Mesothelial cell of epicardium (in vitro differentiated cells): ENCODE measurements at regions not wholly inside any gene's neighbourhood (a gene's known extent, or its start where the extent isn't known, plus 50 kb on each side); places are given as distances from the start of the nearest gene placed in this dataset.

Experiments used
- DNase-seq, 2 experiments: peaks; one replicate each; pipeline ENCODE4 v3.0.0; 2021; ENCODE audit warnings: low spot score in 2 of 2; ENCODE audit not compliant: unreplicated experiment in 2 of 2
- H3K27ac Mint-ChIP-seq: 2 replicates; pipeline ENCODE4 v1.8.0; 2021; ENCODE audit warnings: mixed read lengths
- H3K27me3 Mint-ChIP-seq: 2 replicates; pipeline ENCODE4 v1.8.0; 2021; ENCODE audit warnings: low read depth, mixed read lengths
- H3K36me3 Mint-ChIP-seq: 2 replicates; pipeline ENCODE4 v1.8.0; 2021; ENCODE audit warnings: mixed read lengths
- H3K4me1 Mint-ChIP-seq: 2 replicates; pipeline ENCODE4 v1.8.0; 2021; ENCODE audit warnings: mixed read lengths
- H3K4me3 Mint-ChIP-seq: 2 replicates; pipeline ENCODE4 v1.8.0; 2021; ENCODE audit warnings: mild to moderate bottlenecking, moderate library complexity, mixed read lengths
- H3K9me3 Mint-ChIP-seq: 2 replicates; pipeline ENCODE4 v1.8.0; 2021; ENCODE audit warnings: mixed read lengths
- TF ChIP-seq, protein P1 (sequence below): fragments of 200-600 bp; sonication (generic); IDR thresholded peaks from one replicate; pipeline ENCODE4 v1.5.0; 2021; ENCODE audit warnings: antibody characterized with exemption; ENCODE audit not compliant: unreplicated experiment

DNA sequence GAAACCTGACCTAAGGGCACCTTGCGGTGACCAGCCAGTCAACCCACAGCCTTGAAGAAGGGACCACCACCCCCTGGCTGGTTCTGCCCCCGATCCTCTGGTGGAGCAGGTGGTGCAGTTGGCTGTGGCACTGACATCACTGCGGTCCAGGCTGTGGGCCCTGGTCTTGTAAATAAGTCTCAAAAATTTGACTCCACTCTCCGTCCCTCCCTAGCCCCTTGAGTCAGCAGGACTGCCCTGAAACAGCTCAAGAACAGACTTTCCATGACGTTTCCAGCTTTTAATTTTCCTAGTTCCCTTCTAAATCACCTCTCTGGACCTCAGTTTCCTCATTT lies 134.8 kb upstream of the BOD1 start:
- Mint-ChIP-seq H3K27ac (no peak overlapping the region), H3K4me3 (no peak overlapping the region), H3K36me3 (no peaks in the 10 kb centered on the region), H3K9me3 (peaks cover 5% of the 10 kb centered on the region), H3K4me1 (peaks cover 22% of the 10 kb centered on the region), H3K27me3 (no peaks in the 10 kb centered on the region)
- TF ChIP-seq, protein P1, sequence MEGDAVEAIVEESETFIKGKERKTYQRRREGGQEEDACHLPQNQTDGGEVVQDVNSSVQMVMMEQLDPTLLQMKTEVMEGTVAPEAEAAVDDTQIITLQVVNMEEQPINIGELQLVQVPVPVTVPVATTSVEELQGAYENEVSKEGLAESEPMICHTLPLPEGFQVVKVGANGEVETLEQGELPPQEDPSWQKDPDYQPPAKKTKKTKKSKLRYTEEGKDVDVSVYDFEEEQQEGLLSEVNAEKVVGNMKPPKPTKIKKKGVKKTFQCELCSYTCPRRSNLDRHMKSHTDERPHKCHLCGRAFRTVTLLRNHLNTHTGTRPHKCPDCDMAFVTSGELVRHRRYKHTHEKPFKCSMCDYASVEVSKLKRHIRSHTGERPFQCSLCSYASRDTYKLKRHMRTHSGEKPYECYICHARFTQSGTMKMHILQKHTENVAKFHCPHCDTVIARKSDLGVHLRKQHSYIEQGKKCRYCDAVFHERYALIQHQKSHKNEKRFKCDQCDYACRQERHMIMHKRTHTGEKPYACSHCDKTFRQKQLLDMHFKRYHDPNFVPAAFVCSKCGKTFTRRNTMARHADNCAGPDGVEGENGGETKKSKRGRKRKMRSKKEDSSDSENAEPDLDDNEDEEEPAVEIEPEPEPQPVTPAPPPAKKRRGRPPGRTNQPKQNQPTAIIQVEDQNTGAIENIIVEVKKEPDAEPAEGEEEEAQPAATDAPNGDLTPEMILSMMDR: no peak
- no peak for DNase-seq

DNA sequence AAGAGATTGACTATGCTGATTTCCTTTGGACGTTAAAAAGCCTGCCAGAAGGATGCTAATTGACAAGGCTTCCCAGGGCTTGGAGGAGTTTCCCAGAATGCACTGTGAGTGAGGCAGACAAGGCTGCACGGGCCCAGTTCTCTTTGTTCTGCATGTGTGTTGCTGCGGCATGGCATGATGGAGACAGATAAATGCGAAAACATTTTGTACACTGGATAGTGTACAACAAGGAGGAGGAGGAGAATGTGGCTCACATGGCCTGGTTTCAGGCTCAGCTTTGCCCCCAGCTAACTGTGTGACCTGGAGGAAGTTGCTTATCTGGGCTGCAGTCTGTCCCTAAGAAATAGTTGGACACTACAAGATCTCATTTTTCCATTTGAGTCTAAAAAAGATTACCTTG lies 135.5 kb upstream of the CPEB4 start:
- H3K27ac Mint-ChIP-seq: peak overlapping the region; percentile 88
- TF ChIP-seq, protein P1: no peak
- H3K36me3 Mint-ChIP-seq: no peaks in the 10 kb centered on the region

DNA sequence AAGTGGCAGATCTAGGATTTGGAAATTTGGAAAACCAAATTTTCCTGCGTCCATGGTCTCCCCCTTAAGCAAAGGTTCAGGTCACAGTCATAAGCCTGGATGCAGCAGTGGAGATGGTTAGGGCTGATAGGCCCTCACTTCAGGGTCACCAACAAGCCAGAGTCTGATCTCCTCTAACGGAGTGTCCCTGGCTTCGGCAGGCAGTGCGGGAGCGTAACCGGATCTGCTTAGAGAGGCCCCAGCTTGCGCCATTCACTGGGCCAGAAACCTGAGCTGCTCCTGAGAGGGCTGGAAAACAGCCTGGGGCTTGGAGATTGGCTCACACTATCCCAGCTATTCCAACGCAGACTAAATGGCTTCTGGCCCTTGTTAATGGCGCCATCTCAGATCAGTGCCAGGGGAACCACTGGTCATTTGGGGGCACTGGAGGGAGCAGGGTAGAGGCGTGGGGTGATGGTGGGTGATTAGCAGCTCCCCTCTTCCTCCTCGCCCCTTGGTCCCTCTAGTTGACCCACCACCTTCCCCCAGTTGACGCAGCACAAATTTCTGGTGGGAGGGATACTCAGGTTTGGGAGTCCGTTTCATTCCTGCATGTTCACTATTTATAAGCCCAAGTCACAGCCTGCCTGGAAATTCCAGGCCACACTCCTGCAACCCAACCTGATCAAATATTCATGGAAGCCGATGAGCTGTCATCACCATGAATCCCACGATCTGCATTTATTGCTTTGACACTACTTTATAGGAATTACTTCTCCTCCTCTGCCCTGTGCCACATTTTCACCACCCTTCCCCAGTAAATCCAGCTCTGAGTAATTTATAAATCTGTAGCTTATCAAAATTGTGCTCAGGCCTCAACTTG lies 134.6 kb upstream of the CPEB4 start:
- TF ChIP-seq, protein P1: no peak
- peak overlapping the region; percentile 88 for H3K27ac Mint-ChIP-seq
- no peaks in the 10 kb centered on the region for H3K36me3 Mint-ChIP-seq
- no peaks in the 10 kb centered on the region for H3K9me3 Mint-ChIP-seq
- peaks cover 20% of the 10 kb centered on the region for H3K4me1 Mint-ChIP-seq
- DNase-seq: peak in 1 of 2 experiments; percentile 58
- H3K27me3 Mint-ChIP-seq: no peaks in the 10 kb centered on the region
- H3K4me3 Mint-ChIP-seq: no peak overlapping the region

More for the DNA sequence above, 135.5 kb upstream of the CPEB4 start:
- no peaks in the 10 kb centered on the region for H3K27me3 Mint-ChIP-seq
- H3K4me1 Mint-ChIP-seq: peaks cover 20% of the 10 kb centered on the region
- H3K4me3 Mint-ChIP-seq: no peak overlapping the region
- no peak for DNase-seq
- H3K9me3 Mint-ChIP-seq: no peaks in the 10 kb centered on the region

DNA sequence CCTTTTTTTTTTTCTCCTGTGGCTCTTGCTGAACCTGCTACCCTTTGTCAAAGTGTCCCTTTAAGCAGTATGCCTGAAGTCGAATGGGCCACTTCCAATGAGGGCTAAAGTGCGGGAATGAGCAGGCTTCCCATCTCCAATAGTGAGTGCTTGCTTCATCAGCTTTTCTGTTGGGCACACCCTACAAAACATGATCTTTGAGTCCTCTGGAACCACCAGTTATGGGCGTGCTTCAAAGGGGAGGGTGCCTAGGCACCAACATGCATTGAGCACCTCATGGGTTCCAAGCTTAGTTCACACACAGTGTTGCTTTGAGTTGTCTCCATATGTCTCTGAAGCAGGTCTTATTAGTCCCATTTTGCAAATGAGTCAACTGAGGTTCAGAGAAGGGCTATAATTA lies 132.8 kb upstream of the CPEB4 start:
- DNase-seq: no peak
- Mint-ChIP-seq H3K4me3 (no peak overlapping the region), H3K9me3 (no peaks in the 10 kb centered on the region), H3K27me3 (no peaks in the 10 kb centered on the region), H3K27ac (no peak overlapping the region), H3K4me1 (peaks cover 20% of the 10 kb centered on the region), H3K36me3 (no peaks in the 10 kb centered on the region)
- TF ChIP-seq, protein P1: no peak

DNA sequence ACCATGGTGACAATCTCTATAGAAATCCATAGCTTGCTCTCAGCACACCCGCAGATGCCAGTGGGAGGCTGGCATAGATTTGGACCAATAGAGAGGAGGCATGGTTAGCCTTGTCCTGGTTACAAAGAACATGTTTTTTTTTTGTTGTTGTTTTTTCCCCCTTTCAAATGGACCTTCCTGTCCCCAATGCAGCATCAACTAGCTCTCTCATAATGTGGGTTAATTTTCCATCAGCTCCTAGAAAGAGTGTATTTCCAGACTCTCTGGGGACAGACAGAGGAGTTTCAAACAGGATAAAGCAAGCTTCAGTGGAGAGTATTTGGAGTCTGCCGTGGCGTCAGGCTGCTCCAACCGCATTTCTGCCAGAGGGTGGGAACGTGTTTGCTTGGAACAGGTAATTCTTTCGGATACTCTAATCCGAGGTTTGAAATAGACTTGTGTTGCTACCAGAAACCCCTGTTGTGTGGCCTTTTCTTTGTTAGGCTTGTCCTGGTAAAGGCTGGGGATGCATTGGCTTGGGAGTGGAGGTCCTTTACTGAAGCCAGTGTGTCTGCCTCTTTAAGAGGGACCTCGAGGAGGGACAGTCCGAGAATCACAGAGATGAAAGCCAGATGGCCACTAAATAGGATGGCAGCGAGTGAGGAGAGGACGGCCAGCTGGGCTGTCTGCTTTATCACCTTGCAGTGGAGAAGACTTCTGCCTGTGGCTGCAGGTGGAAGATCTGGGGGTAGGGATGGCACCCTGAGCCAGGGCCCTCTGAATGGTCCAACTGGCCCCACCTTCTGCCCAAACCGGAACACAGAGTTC lies 130.5 kb upstream of the CPEB4 start:
- H3K9me3 Mint-ChIP-seq: no peaks in the 10 kb centered on the region
- no peaks in the 10 kb centered on the region for H3K36me3 Mint-ChIP-seq
- no peaks in the 10 kb centered on the region for H3K27me3 Mint-ChIP-seq
- TF ChIP-seq, protein P1: no peak
- no peak for DNase-seq
- no peak overlapping the region for H3K27ac Mint-ChIP-seq
- H3K4me1 Mint-ChIP-seq: peaks cover 22% of the 10 kb centered on the region
- H3K4me3 Mint-ChIP-seq: no peak overlapping the region
